ENCODE measurements at regions not wholly inside any gene's neighbourhood (a gene's known extent, or its start where the extent isn't known, plus 50 kb on each side); places are given as distances from the start of the nearest gene placed in this dataset.

DNA sequence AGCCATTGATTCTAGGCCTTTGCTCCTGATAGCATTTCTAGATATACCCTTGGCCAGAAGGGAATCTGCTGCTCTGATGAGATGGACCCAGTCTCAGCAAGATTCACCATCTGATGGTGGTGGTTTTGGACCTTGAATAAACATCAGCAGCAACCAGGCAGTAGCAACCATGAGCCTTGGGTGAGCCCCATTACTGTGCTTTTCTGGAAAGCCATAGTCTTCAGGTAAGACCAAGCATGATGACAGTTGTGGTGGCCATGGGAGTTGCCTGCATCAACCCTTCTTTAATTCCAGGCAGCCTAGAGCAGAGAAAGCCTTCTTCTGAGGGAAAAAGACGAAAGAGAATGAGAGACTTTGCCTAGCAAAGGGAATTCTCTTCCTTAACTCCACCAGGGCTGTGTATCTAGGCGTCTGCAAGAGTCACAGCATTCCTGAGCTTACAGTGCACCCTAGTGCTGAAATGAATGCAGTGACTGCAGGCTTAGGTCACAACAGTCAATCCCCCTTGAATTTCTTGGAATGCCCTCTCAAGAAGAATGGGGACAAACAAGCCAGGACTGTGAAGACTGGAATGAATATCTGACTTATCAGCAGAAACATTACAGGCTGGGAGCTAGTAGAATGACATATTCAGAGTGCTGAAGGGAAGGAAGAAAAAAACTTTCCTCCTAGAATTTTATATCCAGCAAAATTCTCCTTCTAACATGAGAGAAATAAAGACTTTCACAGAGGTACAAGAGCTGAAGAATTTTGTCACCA lies 942.4 kb upstream of the PCDH20 start:
- no peak for TF ChIP-seq BHLHE40 (IDR thresholded peaks at IDR 0.05; ENCODE audit: borderline replicate concordance)
- no peak for TF ChIP-seq SUZ12 (IDR thresholded peaks at IDR 0.05)
- no peak for TF ChIP-seq FOXM1 (IDR thresholded peaks at IDR 0.05; ENCODE audit: borderline replicate concordance)
- TF ChIP-seq ZNF384 (IDR thresholded peaks at IDR 0.05) = no peak
- TF ChIP-seq SP1 (IDR thresholded peaks at IDR 0.05) = no peak
- no peak for TF ChIP-seq TARDBP (IDR thresholded peaks at IDR 0.05)
- no peak for TF ChIP-seq ELF4 (IDR thresholded peaks at IDR 0.05)
- TF ChIP-seq FOXK2 (IDR thresholded peaks at IDR 0.05) = no peak
- TF ChIP-seq HDGF (IDR thresholded peaks at IDR 0.05; ENCODE audit: borderline replicate concordance) = no peak
- TF ChIP-seq L3MBTL2 (conservative IDR thresholded peaks at IDR 0.05) = no peak
- TF ChIP-seq FOXA1 (IDR thresholded peaks at IDR 0.05) = no peak
- no peak for TF ChIP-seq NFRKB (IDR thresholded peaks at IDR 0.05)
- TF ChIP-seq, protein P1, sequence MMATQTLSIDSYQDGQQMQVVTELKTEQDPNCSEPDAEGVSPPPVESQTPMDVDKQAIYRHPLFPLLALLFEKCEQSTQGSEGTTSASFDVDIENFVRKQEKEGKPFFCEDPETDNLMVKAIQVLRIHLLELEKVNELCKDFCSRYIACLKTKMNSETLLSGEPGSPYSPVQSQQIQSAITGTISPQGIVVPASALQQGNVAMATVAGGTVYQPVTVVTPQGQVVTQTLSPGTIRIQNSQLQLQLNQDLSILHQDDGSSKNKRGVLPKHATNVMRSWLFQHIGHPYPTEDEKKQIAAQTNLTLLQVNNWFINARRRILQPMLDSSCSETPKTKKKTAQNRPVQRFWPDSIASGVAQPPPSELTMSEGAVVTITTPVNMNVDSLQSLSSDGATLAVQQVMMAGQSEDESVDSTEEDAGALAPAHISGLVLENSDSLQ (IDR thresholded peaks at IDR 0.05) = no peak
- no peak for TF ChIP-seq ARNT (IDR thresholded peaks at IDR 0.05)

Measured in HEK293T (cell line).